ENCODE measurements at regions not wholly inside any gene's neighbourhood (a gene's known extent, or its start where the extent isn't known, plus 50 kb on each side); places are given as distances from the start of the nearest gene placed in this dataset.

DNA sequence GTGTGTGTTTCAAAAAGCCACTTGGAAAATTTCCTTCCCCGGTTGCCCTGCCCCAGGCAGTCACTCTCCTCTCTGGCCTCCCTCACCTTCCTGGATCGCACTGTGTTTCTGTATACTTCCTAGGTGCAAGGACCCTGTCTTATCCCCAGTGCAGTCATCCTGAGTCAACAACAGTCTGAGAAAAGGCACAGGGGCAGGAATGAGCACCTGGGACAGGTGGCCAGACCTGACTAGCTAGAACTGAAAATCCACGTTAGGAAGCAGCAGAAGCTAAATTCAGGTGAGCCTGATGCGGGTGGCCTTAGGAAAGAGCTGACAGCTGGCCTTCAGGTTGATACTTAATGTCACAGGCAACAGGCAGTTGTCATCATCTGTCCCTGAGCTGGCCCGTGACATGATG lies 62.9 kb upstream of the VGLL4 start:
- FAIRE-seq = no peak
- no peak overlapping the region for H3K4ac ChIP-seq (replicated peaks; ENCODE audit: insufficient read length, low read depth, low read length)
- H2BK20ac ChIP-seq (ENCODE audit: low read length) = no peak overlapping the region
- no peak overlapping the region for H3K4me3 ChIP-seq (ENCODE audit: extremely low read depth in 1 of 4, insufficient read depth in 2 of 4, low read depth in 3 of 4, low read length in 4 of 4)
- 90% methylated on average over 5 of the region's 5 CpGs; no CpG with 5 or more reads in 1 of the 2 experiments for WGBS, 2 experiments (ENCODE audit: extremely low coverage in 1 of 2, insufficient coverage in 1 of 2, insufficient read length in 1 of 2, insufficient replicate concordance in 2 of 2, low coverage in 1 of 2, low lambda C conversion rate in 2 of 2, missing lambda C conversion rate in 1 of 2)
- no peak overlapping the region for H3K56ac ChIP-seq (replicated peaks; ENCODE audit: insufficient read length, low read depth, low read length)
- H3K79me2 ChIP-seq (ENCODE audit: control insufficient read depth in 1 of 2, insufficient read depth in 2 of 2, low read length in 2 of 2) = peaks cover 0 to 18% of the 10 kb centered on the region in 2 experiments; a peak in 2 of 4 replicates
- no peaks in the 10 kb centered on the region for H3K27me3 ChIP-seq (replicated peaks in 1 of 4; ENCODE audit: control insufficient read depth in 3 of 4, extremely low read depth in 1 of 4, insufficient read depth in 3 of 4, low read length in 3 of 4)
- no peak overlapping the region for H2BK5ac ChIP-seq (ENCODE audit: low read depth, low read length)
- H2BK120ac ChIP-seq (replicated peaks; ENCODE audit: low read depth, low read length) = no peak overlapping the region
- peaks cover 0 to 3% (median 1%) of the 10 kb centered on the region in 4 experiments; a peak in 2 of 7 replicates for H3K4me1 ChIP-seq (replicated peaks in 1 of 4; ENCODE audit: control insufficient read depth in 3 of 4, insufficient read depth in 4 of 4, low read length in 3 of 4)
- ChIA-PET CTCF (ENCODE audit: partially characterized antibody) (interaction anchor here (0.8 to 1.5 kb wide), 4 partner anchors 11 to 432 kb away, joined by 3 read pairs; no protein-coding TSS in a partner anchor), POLR2A (ENCODE audit: partially characterized antibody) (interaction anchor here (0.7 kb wide), 1 partner anchor 32 kb away, joined by 3 read pairs; no protein-coding TSS in a partner anchor)
- no peak for DNase-seq (ENCODE audit: low read depth in 1 of 2, low spot score in 2 of 2)
- no peak overlapping the region for H2BK15ac ChIP-seq (ENCODE audit: low read length)
- H3K27ac ChIP-seq (ENCODE audit: low read depth, low read length) = no peak overlapping the region
- H3K14ac ChIP-seq (ENCODE audit: insufficient read length) = no peak overlapping the region
- no peak overlapping the region for H2BK12ac ChIP-seq (ENCODE audit: low read depth, low read length)
- no peak for TF ChIP-seq SIRT6 (IDR thresholded peaks at IDR 0.05; ENCODE audit: low read length)
- no peak for TF ChIP-seq MAFK (IDR thresholded peaks at IDR 0.05; ENCODE audit: low read depth, low read length)
- TF ChIP-seq USF2 (IDR thresholded peaks at IDR 0.05; ENCODE audit: low read length) = no peak
- TF ChIP-seq CBX5 (IDR thresholded peaks at IDR 0.05; ENCODE audit: low read depth, low read length) = no peak
- TF ChIP-seq TAF1 (IDR thresholded peaks at IDR 0.05; ENCODE audit: low read depth, low read length) = no peak
- TF ChIP-seq POLR2AphosphoS5 (IDR thresholded peaks at IDR 0.05; ENCODE audit: low read depth, low read length) = no peak
- no peak for TF ChIP-seq RXRA (IDR thresholded peaks at IDR 0.05; ENCODE audit: insufficient read depth, low read depth, low read length)
- no peak for TF ChIP-seq JUND (IDR thresholded peaks at IDR 0.05; ENCODE audit: low read length)
- no peaks in the 10 kb centered on the region for H3K23me2 ChIP-seq (ENCODE audit: low read depth, low read length)
- no peak overlapping the region for H3K4me2 ChIP-seq (ENCODE audit: insufficient read depth in 1 of 2, low read depth in 2 of 2, low read length in 2 of 2)
- no peak overlapping the region for H4K91ac ChIP-seq (replicated peaks; ENCODE audit: insufficient read length, low read length)
- no peaks in the 10 kb centered on the region for H3K36me3 ChIP-seq (ENCODE audit: control insufficient read depth in 2 of 4, insufficient read depth in 4 of 4, low read length in 3 of 4)
- H3K9ac ChIP-seq (replicated peaks in 1 of 4; ENCODE audit: extremely low read depth in 1 of 4, low read depth in 3 of 4, low read length in 3 of 4) = no peak overlapping the region; a peak in 1 of 7 replicates
- no peak overlapping the region for H4K8ac ChIP-seq (ENCODE audit: extremely low read depth, insufficient read depth, low read length)
- H3K23ac ChIP-seq (ENCODE audit: insufficient read length) = no peak overlapping the region
- H4K5ac ChIP-seq (ENCODE audit: insufficient read length, low read depth, low read length) = no peak overlapping the region
- no peaks in the 10 kb centered on the region for H4K20me1 ChIP-seq (replicated peaks in 1 of 2; ENCODE audit: control insufficient read depth in 1 of 2, insufficient read depth in 2 of 2, low read length in 2 of 2)
- no peak overlapping the region for H2AK5ac ChIP-seq (ENCODE audit: low read depth, low read length)
- peaks cover 0 to 7% of the 10 kb centered on the region in 2 experiments; a peak in 1 of 4 replicates for H3K9me3 ChIP-seq (ENCODE audit: insufficient read depth in 2 of 2, low read depth in 1 of 2, low read length in 1 of 2)
- H3K79me1 ChIP-seq (ENCODE audit: low read depth, low read length) = no peaks in the 10 kb centered on the region; the same call in 1 of the 2 replicates
- no peak overlapping the region for H2AFZ ChIP-seq (ENCODE audit: low read length)
- no peak overlapping the region for H3K18ac ChIP-seq (ENCODE audit: extremely low read depth, low read length)
